Calu3 (cell line): ENCODE measurements at regions not wholly inside any gene's neighbourhood (a gene's known extent, or its start where the extent isn't known, plus 50 kb on each side); places are given as distances from the start of the nearest gene placed in this dataset.

ENCODE experiments used
- BruUV-seq: library from RNA; stranded (reverse); fragments of 400-500 nt; replicated peaks from 2 replicates; lab custom pipeline; 2021; lab: Mats Ljungman, UMichigan
- CTCF ChIA-PET: fragments of 300-600 bp; sonication (Branson Sonifier 250); formaldehyde crosslinking; loops from one replicate; lab custom pipeline; 2022; ENCODE audit warnings: antibody characterized with exemption; lab: Charles Lee
- DNase-seq: peaks from one replicate; pipeline ENCODE4 v3.0.0; 2022
- H3K27ac Mint-ChIP-seq: one replicate; pipeline ENCODE4 v1.8.0; 2022; ENCODE audit warnings: mixed read lengths; ENCODE audit not compliant: unreplicated experiment
- H3K27me3 Mint-ChIP-seq: one replicate; pipeline ENCODE4 v1.8.0; 2022; ENCODE audit warnings: mixed read lengths; ENCODE audit not compliant: unreplicated experiment
- H3K36me3 Mint-ChIP-seq: one replicate; pipeline ENCODE4 v1.8.0; 2022; ENCODE audit warnings: mild to moderate bottlenecking, moderate library complexity, mixed read lengths; ENCODE audit not compliant: insufficient read depth, unreplicated experiment
- H3K4me1 Mint-ChIP-seq: one replicate; pipeline ENCODE4 v1.8.0; 2022; ENCODE audit warnings: mild to moderate bottlenecking, low read depth, mixed read lengths; ENCODE audit not compliant: unreplicated experiment
- H3K4me3 Mint-ChIP-seq: one replicate; pipeline ENCODE4 v1.8.0; 2022; ENCODE audit warnings: mild to moderate bottlenecking, low read depth, moderate library complexity, mixed read lengths; ENCODE audit not compliant: unreplicated experiment
- H3K9me3 Mint-ChIP-seq: one replicate; pipeline ENCODE4 v1.8.0; 2022; ENCODE audit warnings: low read depth, mixed read lengths; ENCODE audit not compliant: unreplicated experiment
- CTCF ChIP-seq: fragments of 200-600 bp; IDR thresholded peaks from one replicate; pipeline ENCODE4 v1.8.0; 2022; ENCODE audit warnings: antibody characterized with exemption; ENCODE audit not compliant: unreplicated experiment
- intact Hi-C: fragments of 100-400 bp; cut with micrococcal nuclease; formaldehyde crosslinking; loops from one replicate; pipeline ENCODE4 v1.10.0; 2022; ENCODE audit not compliant: unreplicated experiment

GRCh38 chr2:145020139-145020538, 500.2 kb upstream of the ZEB2 start:
- no peaks in the 10 kb centered on the region for H3K36me3 Mint-ChIP-seq
- no peaks in the 10 kb centered on the region for H3K4me1 Mint-ChIP-seq

GRCh38 chr2:145018502-145018901, 498.6 kb upstream of the ZEB2 start:
- Mint-ChIP-seq H3K27me3 (no peaks in the 10 kb centered on the region), H3K9me3 (no peaks in the 10 kb centered on the region), H3K36me3 (no peaks in the 10 kb centered on the region), H3K4me1 (no peaks in the 10 kb centered on the region), H3K27ac (no peak overlapping the region), H3K4me3 (no peak overlapping the region)
- no peak for TF ChIP-seq CTCF
- DNase-seq = no peak
- CTCF ChIA-PET = interaction anchor here (0.6 kb wide), 1 partner anchor 167 kb away, joined by 4 read pairs; no protein-coding TSS in a partner anchor
- intact Hi-C loops = no loop called here
- BruUV-seq = no TSS peak

More at GRCh38 chr2:145020139-145020538, 500.2 kb upstream of the ZEB2 start:
- intact Hi-C loops = no loop called here
- no peak for DNase-seq
- Mint-ChIP-seq H3K27me3 (no peaks in the 10 kb centered on the region), H3K9me3 (no peaks in the 10 kb centered on the region), H3K4me3 (no peak overlapping the region), H3K27ac (no peak overlapping the region)
- CTCF ChIA-PET = no interaction called here
- no TSS peak for BruUV-seq
- no peak for TF ChIP-seq CTCF

DNA sequence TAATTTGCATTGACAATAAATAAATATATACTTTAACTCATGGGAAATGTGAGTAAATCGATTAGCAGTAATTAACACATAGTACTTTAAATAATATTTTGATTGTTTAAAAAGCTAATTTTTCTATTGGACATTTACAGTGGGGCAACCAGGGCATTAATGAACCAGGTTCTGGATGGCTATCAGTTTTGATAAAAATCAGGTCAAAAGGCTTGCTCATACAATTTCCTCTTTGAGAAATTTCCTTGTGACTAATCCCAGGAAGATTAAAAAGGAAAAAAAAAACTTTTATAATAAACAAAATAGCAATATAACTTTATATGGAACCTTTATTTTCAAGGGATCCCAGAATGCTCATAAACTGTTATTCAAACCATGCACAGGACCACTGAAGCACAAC, 497.2 kb upstream of the ZEB2 start:
- no peaks in the 10 kb centered on the region for H3K9me3 Mint-ChIP-seq
- intact Hi-C loops = no loop called here
- no peaks in the 10 kb centered on the region for H3K27me3 Mint-ChIP-seq
- H3K4me1 Mint-ChIP-seq = no peaks in the 10 kb centered on the region
- DNase-seq = no peak
- CTCF ChIA-PET = no interaction called here
- no peak for TF ChIP-seq CTCF
- H3K4me3 Mint-ChIP-seq = no peak overlapping the region
- H3K27ac Mint-ChIP-seq = no peak overlapping the region
- BruUV-seq = no TSS peak
- no peaks in the 10 kb centered on the region for H3K36me3 Mint-ChIP-seq

DNA sequence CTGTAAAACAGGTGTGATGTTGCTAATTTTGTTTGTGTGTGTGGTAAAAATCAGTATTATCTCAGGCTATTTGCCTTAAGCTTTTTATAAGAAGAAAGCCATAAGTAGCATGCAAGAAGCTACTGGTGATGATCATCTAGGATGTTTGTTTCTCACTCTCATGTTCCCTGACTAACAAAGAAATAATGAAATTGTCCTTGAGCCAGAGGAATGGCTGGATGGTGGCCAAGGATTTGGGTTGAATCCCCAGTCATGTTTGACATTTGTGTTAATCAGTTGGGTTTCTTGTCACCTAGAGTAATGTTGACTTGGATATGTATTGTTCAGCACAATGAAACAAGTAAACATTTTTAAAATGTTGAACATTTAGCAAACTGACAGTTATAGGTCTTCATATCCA, 496.8 kb upstream of the ZEB2 start:
- intact Hi-C loops = no loop called here
- DNase-seq = no peak
- no peaks in the 10 kb centered on the region for H3K27me3 Mint-ChIP-seq
- BruUV-seq = no TSS peak
- no peak for TF ChIP-seq CTCF
- CTCF ChIA-PET = no interaction called here
- H3K4me3 Mint-ChIP-seq = no peak overlapping the region
- no peaks in the 10 kb centered on the region for H3K4me1 Mint-ChIP-seq
- no peak overlapping the region for H3K27ac Mint-ChIP-seq
- H3K9me3 Mint-ChIP-seq = no peaks in the 10 kb centered on the region
- H3K36me3 Mint-ChIP-seq = no peaks in the 10 kb centered on the region
